HepG2 (cell line): ENCODE measurements at regions not wholly inside any gene's neighbourhood (a gene's known extent, or its start where the extent isn't known, plus 50 kb on each side); places are given as distances from the start of the nearest gene placed in this dataset.

Source experiments
- DNMT3B ChIP-seq: conservative IDR thresholded peaks from 2 replicates; pipeline ENCODE4 v1.6.1; 2016; ENCODE audit warnings: missing biosample characterization, control low read depth
- DPF2 ChIP-seq: sonication (generic); formaldehyde crosslinking; IDR thresholded peaks from 2 replicates; pipeline ENCODE4 v1.4.0; 2020; ENCODE audit warnings: mild to moderate bottlenecking, low read depth, missing genetic modification reagents, borderline replicate concordance
- FOXK2 ChIP-seq: fragments of 450-650 bp; IDR thresholded peaks from 2 replicates; pipeline ENCODE4 v1.6.1; 2016
- RORA ChIP-seq: sonication (generic); formaldehyde crosslinking; IDR thresholded peaks from 2 replicates; pipeline ENCODE4 v1.5.0; 2020; ENCODE audit warnings: mild to moderate bottlenecking, missing genetic modification reagents, moderate library complexity
- SUZ12 ChIP-seq: fragments of 150-350 bp; IDR thresholded peaks from 2 replicates; pipeline ENCODE4 v1.6.1; 2014; ENCODE audit warnings: low read depth, low read length
- TCF7 ChIP-seq: sonication (generic); IDR thresholded peaks from 2 replicates; pipeline ENCODE4 v1.6.1; 2016; ENCODE audit warnings: antibody characterized with exemption, low read depth
- TEAD3 ChIP-seq: optimal IDR thresholded peaks from 2 replicates; pipeline ENCODE3; 2016; ENCODE audit warnings: borderline replicate concordance
- ZNF703 ChIP-seq: sonication (generic); formaldehyde crosslinking; IDR thresholded peaks from 2 replicates; pipeline ENCODE4 v1.5.1; 2020; ENCODE audit warnings: missing genetic modification reagents, mild to moderate bottlenecking, moderate library complexity, borderline replicate concordance
- TF ChIP-seq, protein P1 (sequence below): sonication (generic); formaldehyde crosslinking; IDR thresholded peaks from 2 replicates; pipeline ENCODE4 v1.5.1; 2020; ENCODE audit warnings: missing genetic modification reagents, mild to moderate bottlenecking, borderline replicate concordance
- TF ChIP-seq, protein P2 (sequence below): IDR thresholded peaks from 2 replicates; pipeline ENCODE4 v1.6.1; 2016; ENCODE audit warnings: mild to moderate bottlenecking
- TF ChIP-seq, protein P3 (sequence below): sonication (generic); formaldehyde crosslinking; IDR thresholded peaks from 2 replicates; pipeline ENCODE4 v1.8.0; 2022; ENCODE audit warnings: mild to moderate bottlenecking, missing genetic modification reagents, moderate library complexity
- TF ChIP-seq, protein P4 (sequence below): sonication (generic); formaldehyde crosslinking; IDR thresholded peaks from 2 replicates; pipeline ENCODE4 v1.4.0; 2020; ENCODE audit warnings: missing genetic modification reagents

DNA sequence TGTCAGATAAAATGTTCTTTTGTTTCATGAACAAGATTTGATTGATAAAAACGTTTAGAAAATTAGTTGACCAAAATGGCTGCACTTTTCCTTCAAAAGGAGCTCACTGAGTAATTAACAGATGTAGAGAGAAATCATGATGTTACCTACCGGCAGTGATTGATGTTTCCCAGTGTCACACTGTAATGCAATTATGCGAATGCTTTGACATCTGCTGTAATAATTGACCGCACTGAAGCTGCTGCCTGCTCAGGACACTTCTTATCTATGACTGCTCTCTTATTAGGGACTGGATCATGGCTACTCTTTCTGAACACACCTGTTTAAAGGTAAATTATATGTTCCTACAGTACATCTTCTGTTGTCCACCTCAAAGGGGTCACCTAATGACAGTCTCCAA, 94.6 kb downstream of the GPR63 start (continued):
- TF ChIP-seq, protein P1, sequence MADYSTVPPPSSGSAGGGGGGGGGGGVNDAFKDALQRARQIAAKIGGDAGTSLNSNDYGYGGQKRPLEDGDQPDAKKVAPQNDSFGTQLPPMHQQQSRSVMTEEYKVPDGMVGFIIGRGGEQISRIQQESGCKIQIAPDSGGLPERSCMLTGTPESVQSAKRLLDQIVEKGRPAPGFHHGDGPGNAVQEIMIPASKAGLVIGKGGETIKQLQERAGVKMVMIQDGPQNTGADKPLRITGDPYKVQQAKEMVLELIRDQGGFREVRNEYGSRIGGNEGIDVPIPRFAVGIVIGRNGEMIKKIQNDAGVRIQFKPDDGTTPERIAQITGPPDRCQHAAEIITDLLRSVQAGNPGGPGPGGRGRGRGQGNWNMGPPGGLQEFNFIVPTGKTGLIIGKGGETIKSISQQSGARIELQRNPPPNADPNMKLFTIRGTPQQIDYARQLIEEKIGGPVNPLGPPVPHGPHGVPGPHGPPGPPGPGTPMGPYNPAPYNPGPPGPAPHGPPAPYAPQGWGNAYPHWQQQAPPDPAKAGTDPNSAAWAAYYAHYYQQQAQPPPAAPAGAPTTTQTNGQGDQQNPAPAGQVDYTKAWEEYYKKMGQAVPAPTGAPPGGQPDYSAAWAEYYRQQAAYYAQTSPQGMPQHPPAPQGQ (CRISPR knock-in tag) = no peak
- no peak for TF ChIP-seq TCF7
- TF ChIP-seq RORA (CRISPR knock-in tag) = no peak
- no peak for TF ChIP-seq TEAD3
- TF ChIP-seq, protein P2, sequence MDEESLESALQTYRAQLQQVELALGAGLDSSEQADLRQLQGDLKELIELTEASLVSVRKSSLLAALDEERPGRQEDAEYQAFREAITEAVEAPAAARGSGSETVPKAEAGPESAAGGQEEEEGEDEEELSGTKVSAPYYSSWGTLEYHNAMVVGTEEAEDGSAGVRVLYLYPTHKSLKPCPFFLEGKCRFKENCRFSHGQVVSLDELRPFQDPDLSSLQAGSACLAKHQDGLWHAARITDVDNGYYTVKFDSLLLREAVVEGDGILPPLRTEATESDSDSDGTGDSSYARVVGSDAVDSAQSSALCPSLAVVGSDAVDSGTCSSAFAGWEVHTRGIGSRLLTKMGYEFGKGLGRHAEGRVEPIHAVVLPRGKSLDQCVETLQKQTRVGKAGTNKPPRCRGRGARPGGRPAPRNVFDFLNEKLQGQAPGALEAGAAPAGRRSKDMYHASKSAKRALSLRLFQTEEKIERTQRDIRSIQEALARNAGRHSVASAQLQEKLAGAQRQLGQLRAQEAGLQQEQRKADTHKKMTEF (CRISPR knock-in tag) = no peak
- TF ChIP-seq, protein P3, sequence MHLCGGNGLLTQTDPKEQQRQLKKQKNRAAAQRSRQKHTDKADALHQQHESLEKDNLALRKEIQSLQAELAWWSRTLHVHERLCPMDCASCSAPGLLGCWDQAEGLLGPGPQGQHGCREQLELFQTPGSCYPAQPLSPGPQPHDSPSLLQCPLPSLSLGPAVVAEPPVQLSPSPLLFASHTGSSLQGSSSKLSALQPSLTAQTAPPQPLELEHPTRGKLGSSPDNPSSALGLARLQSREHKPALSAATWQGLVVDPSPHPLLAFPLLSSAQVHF = no peak
- TF ChIP-seq DPF2 = no peak
- TF ChIP-seq, protein P4, sequence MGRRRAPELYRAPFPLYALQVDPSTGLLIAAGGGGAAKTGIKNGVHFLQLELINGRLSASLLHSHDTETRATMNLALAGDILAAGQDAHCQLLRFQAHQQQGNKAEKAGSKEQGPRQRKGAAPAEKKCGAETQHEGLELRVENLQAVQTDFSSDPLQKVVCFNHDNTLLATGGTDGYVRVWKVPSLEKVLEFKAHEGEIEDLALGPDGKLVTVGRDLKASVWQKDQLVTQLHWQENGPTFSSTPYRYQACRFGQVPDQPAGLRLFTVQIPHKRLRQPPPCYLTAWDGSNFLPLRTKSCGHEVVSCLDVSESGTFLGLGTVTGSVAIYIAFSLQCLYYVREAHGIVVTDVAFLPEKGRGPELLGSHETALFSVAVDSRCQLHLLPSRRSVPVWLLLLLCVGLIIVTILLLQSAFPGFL (CRISPR knock-in tag) = no peak
- TF ChIP-seq FOXK2 = no peak
- TF ChIP-seq DNMT3B (CRISPR knock-in tag) = no peak
- TF ChIP-seq ZNF703 = no peak
- TF ChIP-seq SUZ12 = no peak
